GM12891 (cell line): ENCODE measurements at regions not wholly inside any gene's neighbourhood (a gene's known extent, or its start where the extent isn't known, plus 50 kb on each side); places are given as distances from the start of the nearest gene placed in this dataset.

ENCODE experiments used
- POLR2A ChIP-seq: IDR thresholded peaks from 2 replicates; pipeline ENCODE4 v1.6.1; 2011; ENCODE audit warnings: low read depth, low read length, control low read depth
- POLR2AphosphoS5 ChIP-seq: IDR thresholded peaks from 2 replicates; pipeline ENCODE4 v1.6.1; 2011; ENCODE audit warnings: low read depth, low read length, control low read depth
- TAF1 ChIP-seq: IDR thresholded peaks from 2 replicates; pipeline ENCODE4 v1.6.1; 2011; ENCODE audit warnings: low read depth, low read length, control low read depth

GRCh38 chr11:130813196-130813595 is 103.1 kb downstream of the SNX19 start:
- no peak for TF ChIP-seq POLR2AphosphoS5
- no peak for TF ChIP-seq TAF1
- no peak for TF ChIP-seq POLR2A
